HG03175 (cell line): ENCODE measurements at regions not wholly inside any gene's neighbourhood (a gene's known extent, or its start where the extent isn't known, plus 50 kb on each side); places are given as distances from the start of the nearest gene placed in this dataset.
"Not testable (repeated sequence)": the region's sequence is repeated elsewhere in the genome, so short reads cannot be mapped to it uniquely, and the experiment has no call there.

Source experiments
- ATAC-seq: cut with Tn5 transposase; IDR thresholded peaks from one replicate; pipeline ENCODE4 v1.9.1; 2021; ENCODE audit warnings: mild to moderate bottlenecking, moderate library complexity; ENCODE audit not compliant: unreplicated experiment

DNA sequence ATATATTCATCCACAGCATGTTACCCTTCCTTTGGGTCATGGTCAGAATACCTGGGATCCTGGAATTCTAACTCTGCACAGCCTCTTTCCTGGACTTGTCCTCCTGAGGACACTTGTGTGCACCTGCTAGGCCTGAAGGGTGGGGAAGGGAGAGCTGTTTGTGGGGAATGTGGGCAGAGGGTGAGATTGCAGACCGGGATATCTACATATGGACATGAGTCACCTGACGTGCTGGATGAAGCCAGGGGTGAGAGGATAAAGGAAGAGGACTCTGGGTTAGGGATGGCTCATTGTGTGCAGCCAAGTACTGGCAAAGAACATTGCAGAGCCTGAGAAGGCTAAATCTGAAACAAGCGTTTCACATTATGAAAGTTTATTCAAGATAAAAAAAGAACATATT is 241.4 kb upstream of the RPS23 start:
- ATAC-seq, result no peak

DNA sequence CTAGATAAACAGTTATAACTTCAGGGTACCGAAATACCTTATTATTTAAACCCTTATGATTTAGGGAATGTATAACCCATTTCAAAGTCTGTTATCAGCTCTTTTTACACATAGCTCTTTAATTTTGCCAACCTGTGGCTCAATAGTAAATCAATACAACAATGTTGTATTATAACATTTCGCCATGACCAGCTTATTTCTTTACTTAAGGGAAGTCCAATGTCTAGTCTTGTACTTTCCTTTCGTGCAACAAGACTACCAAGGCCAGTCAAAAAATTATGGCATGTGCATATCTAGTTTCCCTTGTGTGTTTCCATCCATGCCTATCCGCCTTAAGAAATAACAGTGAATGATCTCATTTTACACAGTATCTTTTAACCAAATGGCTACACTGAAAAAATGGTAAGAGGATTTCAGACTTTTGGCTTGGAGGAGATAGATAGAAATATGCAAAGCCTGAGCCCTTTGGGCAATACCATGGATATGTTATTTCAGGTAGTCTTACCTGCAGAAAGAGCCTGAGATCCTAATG is 239.5 kb upstream of the RPS23 start:
- no peak for ATAC-seq

DNA sequence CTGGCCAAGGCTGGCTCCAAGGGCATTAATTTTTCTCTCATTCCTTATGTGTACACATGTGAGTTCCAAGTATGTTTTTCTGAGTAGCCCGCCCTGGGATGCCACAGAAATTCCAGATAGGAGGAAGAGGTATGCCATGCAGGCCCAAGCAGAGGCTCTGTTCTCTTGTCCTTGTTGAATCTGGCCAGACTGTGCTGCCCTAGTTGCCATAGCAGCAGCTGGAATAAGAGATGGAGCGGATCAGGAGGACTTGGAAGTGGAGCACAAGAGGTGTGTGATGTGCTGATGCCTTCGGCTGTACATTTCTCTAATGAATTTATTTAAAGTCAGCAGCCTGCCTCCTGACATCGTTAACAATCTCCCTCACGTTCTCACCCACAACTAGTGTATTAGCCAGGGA is 235.6 kb upstream of the RPS23 start:
- no peak for ATAC-seq

DNA sequence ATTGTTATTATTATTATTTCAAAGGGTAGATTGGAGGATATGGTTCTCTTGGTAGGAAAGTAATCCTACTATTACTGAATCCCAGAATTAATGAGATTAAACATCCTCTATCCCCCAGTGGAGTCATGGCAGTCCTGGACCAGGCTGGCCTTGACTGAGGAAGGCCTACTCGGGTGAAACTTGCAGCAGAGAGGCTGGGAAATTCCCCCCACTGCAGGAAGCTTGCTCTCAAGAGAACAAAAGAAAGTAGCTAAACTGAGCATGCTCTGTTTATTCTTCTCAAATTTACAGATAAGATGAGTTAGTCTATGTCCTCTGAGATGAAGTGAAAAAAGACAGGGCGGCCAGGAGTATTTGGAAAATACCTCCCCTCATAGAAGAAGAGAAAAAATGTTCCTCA is 233.9 kb upstream of the RPS23 start:
- ATAC-seq, result no peak

DNA sequence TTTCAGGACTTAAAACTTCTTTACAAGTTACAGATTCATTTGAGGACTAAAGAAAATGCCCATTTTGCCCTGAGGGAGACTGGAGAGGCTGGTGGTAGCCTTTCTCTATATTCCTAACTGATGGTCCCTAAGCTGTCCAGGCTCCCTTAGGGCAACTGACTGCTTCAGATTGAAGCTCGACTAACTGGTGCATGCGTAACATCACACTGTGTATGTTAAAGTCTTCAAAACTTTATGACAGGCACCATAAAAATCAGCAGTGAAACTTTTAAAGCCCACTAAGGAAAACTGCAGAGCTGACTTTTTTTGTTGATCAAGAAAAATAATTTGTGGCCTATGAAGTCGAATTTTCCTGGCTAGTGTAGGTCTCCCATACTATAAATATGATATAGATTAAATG is 233.0 kb upstream of the RPS23 start:
- no peak for ATAC-seq

DNA sequence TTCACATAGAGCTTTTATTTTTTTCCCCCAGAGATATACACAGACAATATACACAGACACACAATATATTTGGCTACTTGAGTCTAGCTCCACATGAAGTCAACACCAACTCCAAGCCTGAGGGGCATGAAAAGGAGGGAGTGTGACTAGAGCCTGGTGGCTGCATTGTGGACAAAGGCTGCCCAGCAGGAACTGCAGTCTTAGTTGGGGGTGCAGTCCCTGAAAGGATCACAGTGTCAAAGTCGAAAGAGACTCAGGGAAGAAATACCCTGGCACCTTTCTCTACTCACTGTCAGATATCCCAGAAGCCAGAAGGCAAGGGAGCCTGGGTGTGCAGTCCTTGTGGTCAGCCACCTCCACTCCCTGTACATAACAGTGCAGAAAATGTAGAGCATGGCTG is 231.6 kb upstream of the RPS23 start:
- ATAC-seq, result no peak

DNA sequence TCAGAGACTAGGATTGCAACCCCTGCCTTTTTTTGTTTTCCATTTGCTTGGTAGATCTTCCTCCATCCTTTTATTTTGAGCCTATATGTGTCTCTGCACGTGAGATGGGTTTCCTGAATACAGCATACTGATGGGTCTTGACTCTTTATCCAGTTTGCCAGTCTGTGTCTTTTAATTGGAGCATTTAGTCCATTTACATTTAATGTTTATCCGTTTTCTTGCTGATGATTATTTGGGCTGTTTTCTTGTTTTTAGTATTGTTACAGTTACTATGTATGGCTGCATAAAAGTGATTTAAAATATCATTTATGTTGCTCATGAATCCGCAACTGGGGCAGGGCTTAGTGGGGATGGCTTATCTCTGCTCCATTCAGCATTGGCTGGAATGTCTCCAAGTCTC is 228.2 kb upstream of the RPS23 start:
- ATAC-seq, result not testable (repeated sequence)

DNA sequence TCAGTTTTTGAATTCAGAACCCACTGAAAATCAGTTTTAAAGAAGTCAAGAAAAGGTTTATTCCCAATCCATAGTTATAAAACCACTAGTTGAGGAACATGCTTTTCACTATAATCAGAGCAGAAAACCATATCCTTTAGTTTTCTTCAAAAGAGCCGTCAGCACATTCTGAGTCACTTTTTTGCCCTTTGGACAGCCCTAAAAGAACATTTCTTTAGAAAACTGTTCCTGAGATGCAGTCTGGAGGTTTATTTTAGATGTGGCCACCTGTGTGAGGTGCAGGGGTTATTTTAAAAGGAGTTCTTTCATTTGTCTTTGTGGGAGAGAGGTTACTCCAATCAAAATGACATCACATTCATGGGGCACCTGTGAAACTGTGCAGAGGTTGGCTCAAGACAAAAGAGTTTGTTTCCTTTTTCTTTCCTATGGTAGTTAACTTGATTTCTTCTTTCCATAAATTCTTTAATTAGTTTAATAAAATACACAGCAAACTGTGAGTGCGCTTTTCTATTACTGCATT is 221.6 kb upstream of the RPS23 start:
- no peak for ATAC-seq

DNA sequence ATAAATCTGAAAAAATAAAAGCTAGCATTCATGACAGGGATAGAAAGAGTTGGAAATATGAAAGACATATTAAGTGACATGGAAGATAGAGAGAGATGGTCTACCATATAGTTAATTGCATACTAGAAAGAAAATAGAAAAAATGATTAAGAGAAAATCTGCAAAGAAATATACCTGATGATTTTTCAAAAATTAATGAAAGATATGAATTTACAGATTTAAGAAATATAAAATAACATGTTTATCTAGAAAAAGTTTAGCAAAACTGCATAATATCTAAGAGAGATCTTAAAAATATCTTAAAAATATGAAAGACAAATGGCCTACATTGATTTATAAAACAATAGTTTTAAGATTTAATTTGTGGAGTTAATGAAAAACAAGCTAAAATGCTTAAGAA is 219.1 kb upstream of the RPS23 start:
- ATAC-seq, result no peak

DNA sequence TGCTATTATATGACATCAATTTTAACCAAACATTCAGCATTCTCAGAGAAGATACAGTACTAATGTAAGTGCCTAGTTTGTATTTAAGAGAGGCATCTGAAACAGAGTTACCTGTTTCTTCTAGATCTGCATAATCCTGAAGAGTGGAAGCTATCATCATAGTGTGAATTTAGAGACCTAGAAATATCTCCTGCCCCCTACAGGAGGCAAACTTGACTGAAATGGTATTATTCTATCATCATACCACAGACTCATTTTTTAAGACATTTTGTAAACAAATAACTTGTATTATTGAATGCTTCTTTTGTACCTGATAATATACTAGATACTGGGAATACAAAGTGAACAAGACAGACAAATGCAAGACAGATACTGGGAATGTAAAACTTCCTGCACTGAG is 216.8 kb upstream of the RPS23 start:
- no peak for ATAC-seq

DNA sequence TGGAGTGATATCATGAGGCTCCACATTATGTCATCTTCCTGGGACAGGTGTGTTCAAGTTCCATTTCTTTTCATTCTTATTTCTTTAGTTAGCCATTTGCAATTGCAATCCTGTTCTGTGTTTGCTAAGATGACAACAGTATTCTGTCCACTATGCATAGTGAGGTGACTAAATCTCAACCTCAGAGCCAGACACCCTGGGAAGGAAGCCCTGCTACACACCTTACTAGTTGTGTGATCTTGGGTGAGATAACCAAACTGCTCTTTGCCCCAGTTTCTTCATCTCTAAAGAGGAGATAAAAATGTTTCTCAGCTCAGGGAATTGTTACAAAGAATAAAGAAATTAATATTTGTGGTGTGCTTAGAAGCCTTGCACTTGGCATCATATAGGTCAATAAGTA is 215.1 kb upstream of the RPS23 start:
- ATAC-seq, result no peak

DNA sequence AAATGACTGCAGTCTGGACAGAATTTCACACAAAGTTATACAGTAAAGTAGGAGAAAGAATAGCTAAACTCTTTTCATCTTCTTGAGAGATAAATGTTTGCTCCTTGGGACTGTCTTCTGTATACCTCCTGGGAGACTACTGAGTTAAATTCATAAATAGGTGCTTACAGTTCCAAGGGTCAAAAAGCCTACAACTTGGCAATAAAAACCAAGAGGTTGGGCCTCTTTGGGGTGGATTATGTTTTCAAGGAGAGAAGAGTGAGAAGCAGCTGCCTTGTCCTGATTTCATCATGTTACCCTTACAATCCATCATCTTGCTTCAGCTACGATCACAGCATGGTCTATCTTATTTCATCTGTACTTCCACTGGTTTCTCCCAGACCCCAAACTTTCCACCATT is 213.2 kb upstream of the RPS23 start:
- no peak for ATAC-seq

DNA sequence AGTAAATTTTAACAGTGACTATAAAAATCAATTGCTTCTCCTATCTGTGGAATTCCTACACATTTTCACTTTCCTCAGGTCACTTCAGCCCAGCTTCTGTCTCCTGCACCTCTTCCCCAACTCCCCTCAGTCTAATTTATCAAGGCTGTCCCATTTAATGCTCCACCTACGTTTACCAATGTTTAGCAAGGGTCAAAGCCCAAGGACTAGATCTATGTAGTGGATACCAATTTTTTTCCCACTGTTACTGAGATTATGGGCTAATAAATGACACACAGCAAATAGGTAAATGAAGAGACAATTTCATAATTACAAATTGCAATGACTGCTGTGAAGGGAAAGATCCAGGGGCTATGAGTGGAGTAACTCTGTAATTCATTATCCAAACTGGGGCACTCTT is 211.5 kb upstream of the RPS23 start:
- ATAC-seq, result no peak

DNA sequence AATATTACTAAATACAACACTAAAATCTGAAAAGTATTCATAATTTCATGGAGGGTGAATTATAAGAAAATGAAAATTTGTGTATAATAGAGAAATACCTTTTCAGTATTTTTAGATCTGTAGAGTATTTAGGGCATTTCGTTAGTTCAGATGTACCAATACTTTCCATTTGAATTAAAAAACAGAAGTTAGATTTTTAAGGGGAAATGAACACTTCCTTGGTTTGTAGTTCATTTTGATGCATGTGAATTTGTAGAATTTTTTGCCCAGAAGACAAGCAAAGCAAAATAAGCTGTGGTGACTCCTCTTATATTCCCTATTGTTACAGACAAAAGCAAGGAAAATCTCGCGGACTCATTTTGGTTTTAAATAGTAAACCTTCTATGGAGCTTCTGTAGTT is 209.0 kb upstream of the RPS23 start:
- ATAC-seq, result no peak

DNA sequence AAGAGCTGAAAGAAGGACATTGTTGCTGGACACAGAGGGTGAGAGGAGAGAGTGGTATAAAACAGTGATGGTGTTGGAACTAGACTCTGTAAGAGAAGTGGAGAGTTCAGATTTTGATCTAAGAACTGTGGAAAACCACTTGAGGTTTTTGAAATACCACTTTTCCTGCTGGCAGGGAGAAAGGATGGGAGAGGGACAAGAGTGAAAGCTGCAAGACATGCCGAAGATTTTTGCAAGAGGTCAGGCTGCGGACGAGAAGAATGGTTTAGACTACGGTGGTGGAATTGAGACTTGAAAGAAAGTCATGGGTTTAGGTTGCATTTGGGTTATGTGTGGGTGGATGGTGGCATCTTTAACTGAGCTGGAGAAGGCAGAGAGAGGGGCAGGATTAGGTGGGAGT is 202.2 kb upstream of the RPS23 start:
- ATAC-seq, result no peak

DNA sequence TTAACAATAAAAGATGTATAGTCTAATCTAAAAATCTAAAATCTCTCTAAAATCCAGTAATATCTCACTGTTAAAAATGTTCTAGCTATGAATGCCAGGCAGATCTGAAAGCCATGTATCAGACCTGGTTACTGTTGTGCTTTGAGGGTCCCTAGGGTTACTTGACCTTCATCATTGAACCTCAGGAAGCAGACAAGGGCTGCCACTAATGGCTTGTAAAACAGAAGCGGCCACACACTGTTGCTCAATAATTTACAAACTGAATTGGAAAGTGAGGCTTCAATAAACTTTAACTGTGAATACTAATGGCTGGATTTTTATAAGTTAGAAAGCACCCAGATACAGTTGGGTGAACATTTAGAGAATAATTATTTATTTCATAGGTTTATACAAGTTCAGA is 198.0 kb upstream of the RPS23 start:
- ATAC-seq, result no peak

DNA sequence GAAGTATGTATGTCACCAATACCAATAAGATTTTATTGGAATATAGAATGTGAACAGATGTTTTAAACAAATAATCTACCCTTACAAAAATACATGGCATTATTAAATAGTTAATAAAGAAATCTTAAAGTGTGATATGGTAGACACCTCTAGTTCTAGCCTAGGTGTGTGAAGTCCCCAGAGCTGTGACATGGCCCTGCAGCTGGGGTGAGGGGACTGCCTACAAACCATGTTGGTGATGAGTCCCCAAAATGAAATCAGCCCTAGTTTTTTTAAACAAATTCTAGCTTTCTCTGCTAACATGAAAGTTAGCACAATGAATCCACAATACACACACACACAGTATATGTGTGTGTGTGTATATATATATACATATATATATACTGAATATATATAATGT is 195.1 kb upstream of the RPS23 start:
- ATAC-seq, result no peak

DNA sequence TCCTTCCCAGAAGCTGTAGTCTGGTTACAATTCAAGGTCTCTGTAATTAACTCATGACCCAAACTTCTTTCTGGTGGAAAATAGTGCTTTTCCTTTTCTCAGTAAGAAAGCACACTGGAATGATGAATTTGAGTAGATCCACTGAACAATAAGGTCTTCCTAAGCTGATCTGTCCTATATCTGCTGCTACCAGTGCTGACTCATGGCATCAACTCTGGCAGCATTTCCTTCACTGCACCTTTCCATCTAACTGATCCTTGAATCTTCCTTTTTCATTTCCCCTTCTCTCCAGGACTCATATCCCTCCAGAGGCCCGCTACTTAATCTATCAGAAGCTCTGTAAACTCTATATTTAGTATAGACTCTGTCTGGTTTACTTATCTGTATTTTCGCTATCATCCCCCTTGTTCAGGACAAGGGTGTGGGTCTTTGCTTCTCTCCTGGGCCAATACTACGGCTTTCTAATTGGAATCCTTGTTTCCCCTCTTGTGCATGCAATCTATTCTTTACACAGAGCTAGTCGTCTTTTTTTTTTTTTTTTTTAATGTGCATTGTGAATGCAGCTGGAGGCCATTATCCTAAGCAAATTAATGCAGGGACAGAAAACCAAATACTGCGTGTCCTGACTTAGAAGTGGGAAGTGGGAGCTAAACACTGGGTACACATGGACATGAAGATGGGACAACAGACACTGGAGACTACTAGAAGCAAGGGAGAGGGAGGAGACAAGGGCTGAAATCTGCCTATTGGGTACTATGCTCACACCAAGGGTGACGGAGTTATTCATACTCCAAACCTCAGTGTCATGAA is 192.2 kb upstream of the RPS23 start:
- no peak for ATAC-seq

DNA sequence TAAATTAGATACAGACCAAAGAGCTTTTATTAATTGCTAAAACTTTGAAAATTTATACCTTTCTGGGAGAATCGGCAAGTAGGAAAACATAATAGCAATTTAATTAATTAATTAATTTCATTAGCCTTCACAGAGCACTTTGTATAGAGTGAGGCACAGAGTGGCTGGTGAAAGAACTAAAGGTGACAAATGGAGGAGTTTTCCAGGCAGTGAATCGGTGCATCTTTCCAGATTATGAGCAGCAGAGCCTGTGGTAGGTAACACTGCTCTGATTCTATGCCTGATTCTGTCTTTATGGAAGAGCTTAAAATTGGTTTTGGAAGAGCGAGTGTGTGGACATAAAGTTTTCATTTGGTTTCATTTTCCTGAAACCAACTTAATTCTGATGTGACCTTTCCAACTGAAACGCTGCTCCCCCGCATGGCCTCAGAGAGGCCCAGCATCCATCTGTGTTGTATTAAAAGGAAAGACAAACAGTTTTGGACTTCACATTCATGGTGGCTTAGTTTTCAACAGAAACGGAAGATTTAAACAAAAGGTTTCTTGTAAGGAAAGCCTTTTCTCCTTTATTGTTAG is 188.9 kb upstream of the RPS23 start:
- ATAC-seq, result no peak

DNA sequence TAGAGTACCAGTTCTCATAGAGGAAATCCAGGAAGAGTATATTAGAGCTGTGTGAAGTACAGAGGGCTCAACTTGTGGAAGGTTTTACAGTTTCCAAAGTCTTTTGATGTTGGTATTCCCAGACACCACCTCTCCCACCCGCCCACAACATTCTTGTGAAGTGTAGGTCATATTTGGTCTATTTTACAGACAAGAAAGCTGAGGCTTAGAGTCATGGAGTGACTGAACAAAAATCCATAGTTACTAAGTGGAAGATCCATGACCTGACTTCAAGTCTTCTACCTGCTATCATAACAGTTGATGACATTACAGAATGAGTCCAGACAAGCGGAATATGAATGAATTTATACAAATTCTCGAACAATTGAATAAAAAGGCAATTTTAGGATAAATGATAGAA is 187.1 kb upstream of the RPS23 start:
- ATAC-seq, result no peak

DNA sequence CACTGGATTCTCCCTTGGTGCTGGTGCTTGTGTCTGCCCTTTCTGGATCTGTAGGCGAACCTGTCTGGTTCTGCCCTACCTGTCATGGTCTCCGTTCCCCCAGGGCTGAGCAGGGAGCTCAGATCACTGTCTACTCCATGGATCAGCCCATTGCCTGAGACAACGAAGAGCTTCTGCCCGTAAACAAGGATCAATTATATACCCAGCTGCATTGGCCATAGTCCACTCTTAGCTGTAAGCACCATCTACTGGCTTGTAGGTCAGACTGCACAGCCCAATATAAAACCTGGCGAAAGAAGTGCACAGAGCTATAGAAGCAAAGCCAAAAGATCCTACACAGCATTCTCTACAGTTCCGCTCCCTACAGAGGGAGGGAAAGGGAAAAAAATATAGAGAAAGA is 181.5 kb upstream of the RPS23 start:
- ATAC-seq, result no peak

DNA sequence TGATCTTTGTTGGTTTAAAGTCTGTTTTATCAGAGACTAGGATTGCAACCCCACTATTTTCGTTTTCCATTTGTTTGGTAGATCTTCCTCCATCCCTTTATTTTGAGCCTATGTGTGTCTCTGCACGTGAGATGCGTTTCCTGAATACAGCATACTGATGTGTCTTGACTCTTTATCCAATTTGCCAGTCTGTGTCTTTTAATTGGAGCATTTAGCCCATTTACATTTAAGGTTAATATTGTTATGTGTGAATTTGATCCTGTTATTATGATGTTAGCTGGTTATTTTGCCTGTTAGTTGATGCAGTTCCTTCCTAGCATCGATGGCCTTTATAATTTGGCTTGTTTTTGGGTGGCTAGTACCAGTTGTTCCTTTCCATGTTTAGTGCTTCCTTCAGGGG is 177.2 kb upstream of the RPS23 start:
- ATAC-seq, result not testable (repeated sequence)
